ENCODE measurements at regions not wholly inside any gene's neighbourhood (a gene's known extent, or its start where the extent isn't known, plus 50 kb on each side); places are given as distances from the start of the nearest gene placed in this dataset.

DNA sequence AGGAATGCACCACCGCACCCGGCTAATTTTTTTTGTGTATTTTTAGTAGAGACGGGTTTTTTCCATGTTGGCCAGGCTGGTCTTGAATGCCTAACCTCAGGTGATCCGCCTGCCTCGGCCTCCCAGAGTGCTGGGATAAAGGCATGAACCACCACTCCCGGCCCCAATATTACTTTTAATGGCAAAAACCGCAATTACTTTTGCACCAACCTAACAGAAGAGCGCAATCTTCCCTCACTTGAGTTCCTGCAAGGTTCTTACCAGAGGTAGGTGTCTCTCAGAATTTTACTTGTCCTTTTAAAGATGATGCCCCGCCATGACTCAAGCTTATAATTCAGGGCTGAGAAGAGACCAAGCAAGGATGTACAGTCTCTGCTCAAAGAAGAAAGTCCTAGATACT is 1774.1 kb upstream of the PCDH20 start:
- no peaks in the 10 kb centered on the region for H3K36me3 ChIP-seq (replicated peaks; ENCODE audit: insufficient read depth, low read length)
- no peaks in the 10 kb centered on the region for H3K9me2 ChIP-seq (replicated peaks; ENCODE audit: insufficient read depth, low read length)
- no peak for DNase-seq
- no peaks in the 10 kb centered on the region for H3K4me1 ChIP-seq (ENCODE audit: low read length)
- no peak overlapping the region for H3K4me3 ChIP-seq (ENCODE audit: low read length)
- H4K20me1 ChIP-seq (ENCODE audit: insufficient read depth, low read length), result no peaks in the 10 kb centered on the region
- H3K9ac ChIP-seq (ENCODE audit: low read length), result no peak overlapping the region
- H2AFZ ChIP-seq (ENCODE audit: low read length), result no peak overlapping the region
- no peaks in the 10 kb centered on the region for H3K27me3 ChIP-seq (replicated peaks; ENCODE audit: insufficient read depth, low read length)
- TF ChIP-seq EZH2 (optimal IDR thresholded peaks at IDR 0.05; ENCODE audit: low read depth, low read length) (no peak), EZH2phosphoT487 (IDR thresholded peaks at IDR 0.05; ENCODE audit: low read length) (no peak)
- no peaks in the 10 kb centered on the region for H3K79me2 ChIP-seq (ENCODE audit: low read length)
- no peaks in the 10 kb centered on the region for H3F3A ChIP-seq (ENCODE audit: insufficient read depth, low read length)
- no peak overlapping the region for H3K27ac ChIP-seq (ENCODE audit: low read length)
- no peaks in the 10 kb centered on the region for H3K9me3 ChIP-seq (replicated peaks; ENCODE audit: insufficient read depth, low read length)
- no peak overlapping the region for H3K4me2 ChIP-seq (ENCODE audit: low read depth, low read length)

DNA sequence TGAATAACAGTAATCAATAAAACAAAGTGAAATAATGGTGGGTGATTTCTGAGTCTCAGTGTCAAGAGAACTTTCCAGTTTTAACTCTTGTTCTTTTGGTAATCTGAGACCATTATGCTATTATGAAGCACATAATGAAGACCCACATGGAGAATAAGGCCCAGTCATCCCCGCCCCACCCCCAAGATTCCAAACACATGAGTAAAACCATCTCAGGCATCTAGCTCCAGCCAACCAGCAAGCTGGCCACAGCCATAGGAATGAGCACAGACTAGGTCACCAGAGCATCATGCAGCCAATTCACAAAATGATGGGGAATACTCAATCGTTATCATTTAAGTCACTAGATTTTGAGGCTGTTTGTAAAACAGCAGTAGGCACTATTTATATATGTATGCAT is 1769.0 kb upstream of the PCDH20 start:
- TF ChIP-seq, protein P1, sequence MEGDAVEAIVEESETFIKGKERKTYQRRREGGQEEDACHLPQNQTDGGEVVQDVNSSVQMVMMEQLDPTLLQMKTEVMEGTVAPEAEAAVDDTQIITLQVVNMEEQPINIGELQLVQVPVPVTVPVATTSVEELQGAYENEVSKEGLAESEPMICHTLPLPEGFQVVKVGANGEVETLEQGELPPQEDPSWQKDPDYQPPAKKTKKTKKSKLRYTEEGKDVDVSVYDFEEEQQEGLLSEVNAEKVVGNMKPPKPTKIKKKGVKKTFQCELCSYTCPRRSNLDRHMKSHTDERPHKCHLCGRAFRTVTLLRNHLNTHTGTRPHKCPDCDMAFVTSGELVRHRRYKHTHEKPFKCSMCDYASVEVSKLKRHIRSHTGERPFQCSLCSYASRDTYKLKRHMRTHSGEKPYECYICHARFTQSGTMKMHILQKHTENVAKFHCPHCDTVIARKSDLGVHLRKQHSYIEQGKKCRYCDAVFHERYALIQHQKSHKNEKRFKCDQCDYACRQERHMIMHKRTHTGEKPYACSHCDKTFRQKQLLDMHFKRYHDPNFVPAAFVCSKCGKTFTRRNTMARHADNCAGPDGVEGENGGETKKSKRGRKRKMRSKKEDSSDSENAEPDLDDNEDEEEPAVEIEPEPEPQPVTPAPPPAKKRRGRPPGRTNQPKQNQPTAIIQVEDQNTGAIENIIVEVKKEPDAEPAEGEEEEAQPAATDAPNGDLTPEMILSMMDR (IDR thresholded peaks at IDR 0.05; ENCODE audit: low read length), result no peak
- no peak for TF ChIP-seq EZH2phosphoT487 (IDR thresholded peaks at IDR 0.05; ENCODE audit: low read length)
- no peak for TF ChIP-seq EZH2 (optimal IDR thresholded peaks at IDR 0.05; ENCODE audit: low read depth, low read length)
- Histone ChIP-seq H3K27ac (ENCODE audit: low read length) (no peak overlapping the region), H3K9me3 (replicated peaks; ENCODE audit: insufficient read depth, low read length) (no peaks in the 10 kb centered on the region), H2AFZ (ENCODE audit: low read length) (no peak overlapping the region), H4K20me1 (ENCODE audit: insufficient read depth, low read length) (no peaks in the 10 kb centered on the region), H3K4me2 (ENCODE audit: low read depth, low read length) (no peak overlapping the region), H3K27me3 (replicated peaks; ENCODE audit: insufficient read depth, low read length) (no peaks in the 10 kb centered on the region), H3K4me3 (ENCODE audit: low read length) (no peak overlapping the region), H3F3A (ENCODE audit: insufficient read depth, low read length) (no peaks in the 10 kb centered on the region), H3K9me2 (replicated peaks; ENCODE audit: insufficient read depth, low read length) (no peaks in the 10 kb centered on the region), H3K4me1 (ENCODE audit: low read length) (no peaks in the 10 kb centered on the region), H3K79me2 (ENCODE audit: low read length) (no peaks in the 10 kb centered on the region), H3K9ac (ENCODE audit: low read length) (no peak overlapping the region), H3K36me3 (replicated peaks; ENCODE audit: insufficient read depth, low read length) (no peaks in the 10 kb centered on the region)
- DNase-seq, result no peak

DNA sequence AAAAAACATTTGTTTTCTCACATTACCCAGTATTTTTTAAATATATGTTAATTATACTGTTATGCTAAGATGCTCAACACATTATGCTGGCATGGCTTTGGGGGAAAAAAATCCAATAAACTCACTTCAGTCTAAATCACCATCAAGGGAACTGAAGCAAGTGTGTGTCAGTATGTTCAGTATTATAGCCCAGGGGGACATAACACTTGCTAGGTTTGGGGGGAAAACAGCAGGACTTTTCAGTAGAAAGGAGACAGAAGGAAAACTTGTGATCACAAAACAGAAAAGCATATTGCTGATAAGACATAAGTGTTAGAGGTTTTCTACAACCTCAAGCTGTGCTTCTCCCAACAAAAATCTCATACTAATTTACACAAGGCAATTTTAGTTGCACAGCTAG is 1759.9 kb upstream of the PCDH20 start:
- H4K20me1 ChIP-seq (ENCODE audit: insufficient read depth, low read length), result no peaks in the 10 kb centered on the region
- H3K4me1 ChIP-seq (ENCODE audit: low read length), result no peaks in the 10 kb centered on the region
- TF ChIP-seq, protein P1 (IDR thresholded peaks at IDR 0.05; ENCODE audit: low read length), result no peak
- no peak for TF ChIP-seq EZH2 (optimal IDR thresholded peaks at IDR 0.05; ENCODE audit: low read depth, low read length)
- TF ChIP-seq EZH2phosphoT487 (IDR thresholded peaks at IDR 0.05; ENCODE audit: low read length), result no peak
- no peaks in the 10 kb centered on the region for H3F3A ChIP-seq (ENCODE audit: insufficient read depth, low read length)
- no peak overlapping the region for H3K4me2 ChIP-seq (ENCODE audit: low read depth, low read length)
- DNase-seq, result no peak
- H3K9me3 ChIP-seq (replicated peaks; ENCODE audit: insufficient read depth, low read length), result no peaks in the 10 kb centered on the region
- H3K9me2 ChIP-seq (replicated peaks; ENCODE audit: insufficient read depth, low read length), result no peaks in the 10 kb centered on the region
- H3K27me3 ChIP-seq (replicated peaks; ENCODE audit: insufficient read depth, low read length), result no peaks in the 10 kb centered on the region
- H3K27ac ChIP-seq (ENCODE audit: low read length), result no peak overlapping the region
- H3K4me3 ChIP-seq (ENCODE audit: low read length), result no peak overlapping the region
- H3K9ac ChIP-seq (ENCODE audit: low read length), result no peak overlapping the region
- H3K36me3 ChIP-seq (replicated peaks; ENCODE audit: insufficient read depth, low read length), result no peaks in the 10 kb centered on the region
- no peak overlapping the region for H2AFZ ChIP-seq (ENCODE audit: low read length)
- H3K79me2 ChIP-seq (ENCODE audit: low read length), result no peaks in the 10 kb centered on the region

DNA sequence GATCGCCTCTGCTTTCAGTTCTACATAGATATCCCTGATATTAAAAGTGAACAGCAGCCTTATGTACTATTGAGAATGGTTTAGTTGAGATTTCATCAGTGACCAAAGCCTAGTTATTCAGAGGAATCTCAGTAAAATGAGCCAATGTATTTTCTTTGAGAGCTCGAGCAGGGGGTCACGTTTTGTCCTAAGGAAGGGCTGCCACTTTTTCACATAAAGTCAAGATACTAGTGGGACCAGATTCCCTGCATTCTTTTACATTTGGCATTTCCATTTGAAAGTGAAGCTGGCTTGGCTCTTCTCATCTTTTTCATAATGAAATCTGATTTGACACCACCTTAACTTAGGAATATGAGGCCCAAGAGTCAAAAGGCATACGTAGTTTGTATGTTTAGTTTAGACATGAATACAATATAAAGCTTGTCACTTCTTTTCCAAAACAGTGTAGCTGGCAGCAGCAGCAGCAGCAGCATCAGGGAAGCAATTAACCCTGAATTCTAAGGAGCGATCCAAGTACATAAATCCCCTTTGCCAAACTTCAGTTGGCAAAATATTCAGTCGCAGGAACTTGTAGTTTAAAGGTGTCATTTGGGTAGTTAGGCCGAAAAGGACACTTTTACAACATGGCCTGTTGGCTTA is 1752.2 kb upstream of the PCDH20 start:
- TF ChIP-seq EZH2phosphoT487 (IDR thresholded peaks at IDR 0.05; ENCODE audit: low read length), result no peak
- no peak for TF ChIP-seq EZH2 (optimal IDR thresholded peaks at IDR 0.05; ENCODE audit: low read depth, low read length)
- TF ChIP-seq, protein P1 (IDR thresholded peaks at IDR 0.05; ENCODE audit: low read length), result no peak

More for the DNA sequence above, 1752.2 kb upstream of the PCDH20 start:
- DNase-seq, result no peak
- Histone ChIP-seq H3K4me3 (ENCODE audit: low read length) (no peak overlapping the region), H3K4me1 (ENCODE audit: low read length) (no peaks in the 10 kb centered on the region), H3K9ac (ENCODE audit: low read length) (no peak overlapping the region), H3K9me2 (replicated peaks; ENCODE audit: insufficient read depth, low read length) (no peaks in the 10 kb centered on the region), H3K4me2 (ENCODE audit: low read depth, low read length) (no peak overlapping the region), H2AFZ (ENCODE audit: low read length) (no peak overlapping the region), H3K79me2 (ENCODE audit: low read length) (no peaks in the 10 kb centered on the region), H4K20me1 (ENCODE audit: insufficient read depth, low read length) (no peaks in the 10 kb centered on the region), H3F3A (ENCODE audit: insufficient read depth, low read length) (no peaks in the 10 kb centered on the region), H3K27ac (ENCODE audit: low read length) (no peak overlapping the region), H3K36me3 (replicated peaks; ENCODE audit: insufficient read depth, low read length) (no peaks in the 10 kb centered on the region), H3K9me3 (replicated peaks; ENCODE audit: insufficient read depth, low read length) (no peaks in the 10 kb centered on the region), H3K27me3 (replicated peaks; ENCODE audit: insufficient read depth, low read length) (no peaks in the 10 kb centered on the region)

Measured in MM.1S (cell line).